H1 (cell line): ENCODE measurements at regions not wholly inside any gene's neighbourhood (a gene's known extent, or its start where the extent isn't known, plus 50 kb on each side); places are given as distances from the start of the nearest gene placed in this dataset.

Experiments used
- ASH2L ChIP-seq: fragments of 200-600, 300-600 bp; sonication (generic); IDR thresholded peaks from one replicate; pipeline ENCODE4 v1.7.1; 2017; ENCODE audit warnings: low read length
- EP300 ChIP-seq, 2 experiments: IDR thresholded peaks; 1 replicate in 1 of 2; 2 replicates in 1 of 2; pipeline ENCODE4 v1.6.1; 2011 to 2012; ENCODE audit warnings: low read depth in 2 of 2, low read length in 2 of 2, mild to moderate bottlenecking in 2 of 2, borderline replicate concordance in 1 of 2, inconsistent platforms in 1 of 2, moderate library complexity in 1 of 2
- MAX ChIP-seq: IDR thresholded peaks from 2 replicates; pipeline ENCODE4 v1.6.1; 2012; ENCODE audit warnings: inconsistent platforms
- NANOG ChIP-seq: IDR thresholded peaks from 2 replicates; pipeline ENCODE4 v1.6.1; 2011; ENCODE audit warnings: low read length, low read depth, mild to moderate bottlenecking, inconsistent platforms; ENCODE audit not compliant: insufficient read depth, poor library complexity, severe bottlenecking

- TF ChIP-seq NANOG: no peak
- TF ChIP-seq ASH2L: no peak
- TF ChIP-seq EP300 (IDR thresholded peaks at IDR 0.05; ENCODE audit: borderline replicate concordance in 1 of 2, low read depth in 2 of 2, low read length in 2 of 2): no peak
- no peak for TF ChIP-seq MAX
Measured at GRCh38 chr18:77346208-77346810, 96.7 kb downstream of the GALR1 start (continued).
